Liver (tissue), 3 donors: ENCODE measurements at regions not wholly inside any gene's neighbourhood (a gene's known extent, or its start where the extent isn't known, plus 50 kb on each side); places are given as distances from the start of the nearest gene placed in this dataset.

ENCODE experiments used
- ATF3 ChIP-seq: IDR thresholded peaks from 2 replicates; pipeline ENCODE4 v1.6.1; 2016; ENCODE audit warnings: antibody characterized with exemption
- CTCF ChIP-seq: fragments of 150-350 bp; IDR thresholded peaks from 2 replicates; pipeline ENCODE4 v1.5.1; 2017; ENCODE audit warnings: improper control_type of control experiment, low read depth, low read length; ENCODE audit not compliant: missing input control
- EGR1 ChIP-seq, 2 donors: IDR thresholded peaks; 2 replicates each; pipeline ENCODE4 v1.6.1; 2016 to 2018; ENCODE audit warnings: antibody characterized with exemption in 2 of 2, low read depth in 2 of 2
- FOXA1 ChIP-seq: IDR thresholded peaks from 2 replicates; pipeline ENCODE4 v1.6.1; 2016; ENCODE audit warnings: antibody characterized with exemption
- GABPA ChIP-seq, 2 donors: IDR thresholded peaks in 1 of 2; conservative IDR thresholded peaks in 1 of 2; 2 replicates each; pipeline ENCODE4 v1.6.1; 2016; ENCODE audit warnings: antibody characterized with exemption in 2 of 2, mild to moderate bottlenecking in 1 of 2, moderate library complexity in 1 of 2
- JUND ChIP-seq, 2 donors: IDR thresholded peaks; 2 replicates each; pipeline ENCODE4 v1.6.1; 2016; ENCODE audit warnings: antibody characterized with exemption in 2 of 2
- MAX ChIP-seq: IDR thresholded peaks from 2 replicates; pipeline ENCODE4 v1.6.1; 2016; ENCODE audit warnings: antibody characterized with exemption
- RAD21 ChIP-seq, 2 donors: IDR thresholded peaks; 2 replicates each; pipeline ENCODE4 v1.6.1; 2016; ENCODE audit warnings: antibody characterized with exemption in 2 of 2, mild to moderate bottlenecking in 2 of 2
- REST ChIP-seq: IDR thresholded peaks from 2 replicates; pipeline ENCODE4 v1.6.1; 2016; ENCODE audit warnings: antibody characterized with exemption, mild to moderate bottlenecking
- RXRA ChIP-seq, 2 donors: IDR thresholded peaks; 2 replicates each; pipeline ENCODE4 v1.6.1; 2017 to 2018; ENCODE audit warnings: antibody characterized with exemption in 2 of 2, mild to moderate bottlenecking in 1 of 2
- SP1 ChIP-seq: IDR thresholded peaks from 2 replicates; pipeline ENCODE4 v1.6.1; 2018; ENCODE audit warnings: antibody characterized with exemption, mild to moderate bottlenecking
- TAF1 ChIP-seq: conservative IDR thresholded peaks from 2 replicates; pipeline ENCODE4 v1.6.1; 2016; ENCODE audit warnings: antibody characterized with exemption, mild to moderate bottlenecking
- YY1 ChIP-seq: IDR thresholded peaks from 2 replicates; pipeline ENCODE4 v1.6.1; 2016; ENCODE audit warnings: antibody characterized with exemption, mild to moderate bottlenecking
- donor health status: healthy.
- donor health status: healthy.

DNA sequence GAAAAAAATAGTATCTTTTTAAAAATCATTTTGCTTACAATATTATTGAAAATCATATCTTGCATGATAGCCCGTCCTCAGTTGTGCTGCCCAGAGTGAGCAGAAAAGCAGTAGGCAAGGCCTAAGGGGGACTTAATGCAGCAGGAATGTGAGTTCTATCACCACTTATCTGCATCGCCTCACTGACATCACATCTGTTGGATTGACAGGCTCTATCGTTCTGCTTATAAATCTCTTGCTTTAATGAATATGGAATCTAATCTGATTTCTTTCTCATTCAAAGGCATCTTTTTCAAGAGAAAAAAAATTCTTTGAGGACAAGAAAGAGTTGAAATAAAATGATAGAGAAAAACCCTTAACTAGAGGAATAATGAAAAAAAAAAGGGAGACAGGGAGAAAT is 249.9 kb downstream of the PAPSS1 start:
- TF ChIP-seq CTCF (no peak), RAD21 (IDR thresholded peaks at IDR 0.05) (no peak), YY1 (no peak), MAX (no peak), GABPA (IDR thresholded peaks at IDR 0.05 in 1 of 2, conservative IDR thresholded peaks at IDR 0.05 in 1 of 2) (no peak), RXRA (IDR thresholded peaks at IDR 0.05) (no peak), TAF1 (no peak), ATF3 (no peak), REST (no peak), FOXA1 (no peak), EGR1 (IDR thresholded peaks at IDR 0.05; ENCODE audit: low read depth in 2 of 2) (no peak), SP1 (no peak), JUND (IDR thresholded peaks at IDR 0.05) (no peak)
